ENCODE measurements at regions not wholly inside any gene's neighbourhood (a gene's known extent, or its start where the extent isn't known, plus 50 kb on each side); places are given as distances from the start of the nearest gene placed in this dataset.

DNA sequence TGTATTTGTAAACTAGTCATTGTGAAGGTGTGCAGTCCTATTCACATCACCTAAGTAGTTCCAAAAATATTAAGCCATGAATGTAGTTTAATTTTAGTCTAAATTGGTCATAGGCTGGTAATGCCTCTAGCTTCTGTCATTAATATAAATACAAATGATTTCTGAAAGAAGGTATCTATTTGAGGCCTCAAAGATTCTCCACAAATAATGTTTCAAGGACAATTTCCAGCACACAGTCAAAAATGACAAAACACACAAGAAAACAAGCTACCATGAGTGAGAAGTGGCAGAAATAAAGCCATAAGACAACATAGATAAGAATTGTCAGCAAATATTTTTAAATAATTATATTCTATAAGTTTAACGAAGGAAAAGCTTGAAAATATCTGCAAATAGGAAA is 66.7 kb upstream of the PDK4 start:
- no peak for DNase-seq

DNA sequence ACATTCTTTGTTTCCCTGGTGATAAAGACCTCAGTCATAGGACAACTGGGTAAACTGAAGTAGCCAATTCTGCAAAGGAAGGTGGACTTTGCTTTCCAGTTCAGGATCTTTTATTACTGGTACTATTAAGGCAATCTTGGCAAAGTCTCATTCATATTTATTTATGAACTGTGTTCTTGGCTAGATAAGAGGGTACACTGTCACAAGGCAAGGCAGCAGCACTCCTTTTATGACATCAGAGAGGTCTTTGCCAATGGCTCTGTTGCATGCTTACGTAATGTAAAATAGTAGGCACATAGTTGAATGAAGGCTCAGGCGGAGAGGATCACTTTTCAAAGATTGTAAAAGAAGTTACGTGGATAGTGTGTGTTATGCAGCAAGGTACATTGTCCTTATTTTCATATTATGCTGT is 63.7 kb upstream of the PDK4 start:
- no peak for DNase-seq

DNA sequence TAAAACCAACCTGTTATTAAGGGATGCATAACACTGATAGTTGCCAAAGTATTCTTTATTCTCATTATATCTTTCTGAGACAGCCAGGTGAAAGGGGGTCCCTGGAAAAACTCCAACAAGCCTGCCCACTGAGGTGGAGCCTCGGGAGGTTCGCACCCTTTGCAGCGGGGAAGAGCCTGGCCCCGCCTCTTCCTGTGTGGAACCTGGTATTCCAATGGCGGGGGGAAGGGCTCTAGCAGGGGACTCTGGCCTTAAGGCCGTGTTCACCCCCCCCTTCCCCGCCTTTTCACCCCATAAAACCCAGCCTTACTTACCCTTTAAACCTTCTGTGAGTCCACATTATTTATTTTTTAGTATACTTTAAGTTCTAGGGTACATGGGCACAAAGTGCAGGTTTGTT is 62.4 kb upstream of the PDK4 start:
- no peak for DNase-seq

DNA sequence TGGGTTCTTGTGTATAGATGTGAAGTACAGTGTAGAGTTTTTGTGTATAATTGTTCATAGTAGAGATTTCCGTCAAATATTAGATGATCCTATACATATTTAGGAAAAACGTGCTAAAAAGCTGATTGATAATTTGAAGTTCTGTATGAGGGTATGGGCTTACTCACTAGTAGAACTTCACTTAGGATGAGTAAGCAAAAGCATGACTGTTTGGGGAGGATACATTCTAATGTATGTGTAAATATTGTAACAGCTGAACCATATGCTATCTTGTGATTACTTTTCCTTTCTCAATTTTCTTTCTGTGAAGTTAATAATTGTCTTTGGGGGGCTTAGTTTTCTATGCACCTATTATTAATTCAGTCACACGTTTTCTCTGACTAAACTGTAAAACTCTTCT is 53.2 kb upstream of the PDK4 start:
- no peak for DNase-seq

DNA sequence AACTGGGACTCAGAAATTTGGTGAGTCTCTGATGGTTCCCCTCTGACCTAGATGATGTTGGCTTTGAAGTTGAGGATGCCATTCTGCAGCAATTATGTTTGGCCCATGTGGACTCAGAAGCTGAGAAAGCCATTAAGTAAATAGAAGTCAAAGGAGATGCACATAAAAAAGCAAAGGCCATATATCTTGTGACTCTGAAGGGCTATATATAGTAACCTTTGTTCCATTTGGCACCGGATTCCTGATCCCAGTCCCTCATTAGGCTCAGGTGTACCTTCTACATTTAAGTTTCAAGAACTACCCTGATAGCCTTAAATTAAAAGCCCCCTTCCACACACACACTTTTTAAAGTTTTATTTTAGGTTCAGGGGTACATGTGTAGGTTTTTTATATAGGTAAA is 50.0 kb upstream of the PDK4 start:
- DNase-seq: peak; percentile 16
